GM23338 (cell line): ENCODE measurements at regions not wholly inside any gene's neighbourhood (a gene's known extent, or its start where the extent isn't known, plus 50 kb on each side); places are given as distances from the start of the nearest gene placed in this dataset.

ENCODE experiments used
- ATAC-seq: fragments of 200-7000 bp; cut with Tn5 transposase; 3 replicates; pipeline ENCODE4 v1.9.1; 2020
- DNase-seq: peaks from one replicate; pipeline ENCODE4 v3.0.0-alpha.2; 2015; ENCODE audit warnings: low spot score
- H2AFZ ChIP-seq: fragments of 200-600 bp; sonication (generic); 2 replicates; pipeline ENCODE4 v1.8.0; 2016; ENCODE audit warnings: antibody characterized with exemption, mild to moderate bottlenecking, moderate library complexity
- H3F3A ChIP-seq: fragments of 200-600 bp; sonication (generic); replicated peaks from 2 replicates; pipeline ENCODE4 v1.8.0; 2017; ENCODE audit warnings: antibody characterized with exemption, mixed run types, low read depth
- H3K27ac ChIP-seq: fragments of 200-600 bp; sonication (generic); 2 replicates; pipeline ENCODE4 v1.6.1; 2016; ENCODE audit warnings: low read depth
- H3K27me3 ChIP-seq: fragments of 200-600 bp; sonication (generic); 2 replicates; pipeline ENCODE4 v1.8.0; 2016; ENCODE audit warnings: mild to moderate bottlenecking, mixed run types, moderate library complexity; ENCODE audit not compliant: insufficient read depth
- H3K36me3 ChIP-seq: fragments of 200-600 bp; sonication (generic); 2 replicates; pipeline ENCODE4 v1.8.0; 2016; ENCODE audit warnings: mild to moderate bottlenecking; ENCODE audit not compliant: insufficient read depth
- H3K4me1 ChIP-seq: fragments of 200-600 bp; sonication (generic); 2 replicates; pipeline ENCODE4 v1.8.0; 2016; ENCODE audit warnings: mild to moderate bottlenecking, moderate library complexity; ENCODE audit not compliant: insufficient read depth
- H3K4me2 ChIP-seq: fragments of 200-600 bp; sonication (generic); 2 replicates; pipeline ENCODE4 v1.7.1; 2017; ENCODE audit warnings: mixed run types
- H3K4me3 ChIP-seq: fragments of 200-600 bp; sonication (generic); 2 replicates; pipeline ENCODE4 v1.6.1; 2016; ENCODE audit warnings: mixed run types
- H3K79me2 ChIP-seq: fragments of 200-600 bp; sonication (generic); replicated peaks from 2 replicates; pipeline ENCODE4 v1.8.0; 2017; ENCODE audit warnings: mild to moderate bottlenecking; ENCODE audit not compliant: insufficient read depth
- H3K9me2 ChIP-seq: fragments of 200-600 bp; sonication (generic); 2 replicates; pipeline ENCODE4 v1.8.0; 2017; ENCODE audit not compliant: insufficient read depth
- H4K20me1 ChIP-seq: fragments of 200-600 bp; sonication (generic); replicated peaks from 2 replicates; pipeline ENCODE4 v1.8.0; 2017; ENCODE audit warnings: mild to moderate bottlenecking; ENCODE audit not compliant: insufficient read depth
- H3K27ac Mint-ChIP-seq: 2 replicates; pipeline ENCODE4 v1.8.0; 2020; ENCODE audit warnings: inconsistent platforms, mild to moderate bottlenecking, moderate library complexity, mixed read lengths
- H3K27me3 Mint-ChIP-seq: 3 replicates; pipeline ENCODE4 v1.8.0; 2022; ENCODE audit warnings: low read depth, mild to moderate bottlenecking, moderate library complexity, mixed read lengths, inconsistent platforms; ENCODE audit not compliant: insufficient read depth, poor library complexity
- H3K36me3 Mint-ChIP-seq: 3 replicates; pipeline ENCODE4 v1.8.0; 2021; ENCODE audit warnings: low read depth, mild to moderate bottlenecking, inconsistent platforms, moderate library complexity, mixed read lengths
- H3K4me1 Mint-ChIP-seq: 3 replicates; pipeline ENCODE4 v1.8.0; 2020; ENCODE audit warnings: mild to moderate bottlenecking, inconsistent platforms, mixed read lengths
- H3K4me3 Mint-ChIP-seq: 3 replicates; pipeline ENCODE4 v1.8.0; 2021; ENCODE audit warnings: moderate library complexity, mild to moderate bottlenecking, inconsistent platforms, mixed read lengths
- H3K9me3 Mint-ChIP-seq: 3 replicates; pipeline ENCODE4 v1.8.0; 2020; ENCODE audit warnings: moderate library complexity, mild to moderate bottlenecking, inconsistent platforms, mixed read lengths
- CREB1 ChIP-seq: fragments of 250-450 bp; sonication (Bioruptor Pico); IDR thresholded peaks from 2 replicates; pipeline ENCODE4 v1.5.0; 2020; ENCODE audit warnings: low read depth, mild to moderate bottlenecking, moderate library complexity
- EZH2phosphoT487 ChIP-seq: fragments of 200-600 bp; sonication (generic); IDR thresholded peaks from one replicate; pipeline ENCODE4 v1.8.1; 2018; ENCODE audit warnings: antibody characterized with exemption; ENCODE audit not compliant: unreplicated experiment
- JUNB ChIP-seq: IDR thresholded peaks from one replicate; pipeline ENCODE4 v1.6.1; 2016; ENCODE audit warnings: antibody characterized with exemption; ENCODE audit not compliant: unreplicated experiment
- NANOG ChIP-seq: IDR thresholded peaks from 2 replicates; pipeline ENCODE4 v1.6.1; 2016; ENCODE audit warnings: antibody characterized with exemption, borderline replicate concordance
- POLR2AphosphoS5 ChIP-seq: IDR thresholded peaks from 2 replicates; pipeline ENCODE4 v1.6.1; 2016; ENCODE audit warnings: antibody characterized with exemption, low read depth
- ZNF331 ChIP-seq: fragments of 250-450 bp; sonication (Bioruptor Pico); IDR thresholded peaks from 2 replicates; pipeline ENCODE4 v1.5.0; 2020; ENCODE audit warnings: low read depth, mild to moderate bottlenecking, moderate library complexity
- ZNF462 ChIP-seq: fragments of 250-450 bp; sonication (Bioruptor Pico); IDR thresholded peaks from 2 replicates; pipeline ENCODE4 v1.5.0; 2020; ENCODE audit warnings: mild to moderate bottlenecking, moderate library complexity
- TF ChIP-seq, protein P1 (sequence below): IDR thresholded peaks from 2 replicates; pipeline ENCODE4 v1.6.1; 2016; ENCODE audit warnings: antibody characterized with exemption
- TF ChIP-seq, protein P2 (sequence below), 2 experiments: fragments of 200-600 bp in 1 of 2; sonication (generic) in 1 of 2; conservative IDR thresholded peaks; 2 replicates each; pipeline versions ENCODE4 v1.5.1 to v1.6.1; 2016 to 2017; ENCODE audit warnings: antibody characterized with exemption in 2 of 2, low read depth in 2 of 2, mild to moderate bottlenecking in 2 of 2, moderate library complexity in 1 of 2

GRCh38 chr1:81678779-81679178 lies 122.0 kb upstream of the ADGRL2 start:
- Histone ChIP-seq H2AFZ (0 out of 2 replicates have a peak overlapping the region, but pooled peaks have one; percentile 18), H3K27ac (no peak overlapping the region), H4K20me1 (no peaks in the 10 kb centered on the region), H3K4me2 (no peak overlapping the region), H3K4me1 (peaks cover 46% of the 10 kb centered on the region), H3F3A (no peaks in the 10 kb centered on the region), H3K27me3 (no peaks in the 10 kb centered on the region), H3K9me2 (0 out of 2 replicates have a peak, but pooled peaks cover 3% of the 10 kb centered on the region), H3K79me2 (no peaks in the 10 kb centered on the region), H3K4me3 (no peak overlapping the region), H3K36me3 (no peaks in the 10 kb centered on the region)
- ATAC-seq (no peak), DNase-seq (no peak)
- TF ChIP-seq ZNF331 (CRISPR knock-in tag) (no peak), CREB1 (CRISPR knock-in tag) (no peak), EZH2phosphoT487 (no peak), ZNF462 (CRISPR knock-in tag) (no peak), NANOG (no peak), JUNB (no peak), POLR2AphosphoS5 (no peak)
- TF ChIP-seq, protein P1, sequence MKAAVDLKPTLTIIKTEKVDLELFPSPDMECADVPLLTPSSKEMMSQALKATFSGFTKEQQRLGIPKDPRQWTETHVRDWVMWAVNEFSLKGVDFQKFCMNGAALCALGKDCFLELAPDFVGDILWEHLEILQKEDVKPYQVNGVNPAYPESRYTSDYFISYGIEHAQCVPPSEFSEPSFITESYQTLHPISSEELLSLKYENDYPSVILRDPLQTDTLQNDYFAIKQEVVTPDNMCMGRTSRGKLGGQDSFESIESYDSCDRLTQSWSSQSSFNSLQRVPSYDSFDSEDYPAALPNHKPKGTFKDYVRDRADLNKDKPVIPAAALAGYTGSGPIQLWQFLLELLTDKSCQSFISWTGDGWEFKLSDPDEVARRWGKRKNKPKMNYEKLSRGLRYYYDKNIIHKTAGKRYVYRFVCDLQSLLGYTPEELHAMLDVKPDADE, result no peak
- TF ChIP-seq, protein P2, sequence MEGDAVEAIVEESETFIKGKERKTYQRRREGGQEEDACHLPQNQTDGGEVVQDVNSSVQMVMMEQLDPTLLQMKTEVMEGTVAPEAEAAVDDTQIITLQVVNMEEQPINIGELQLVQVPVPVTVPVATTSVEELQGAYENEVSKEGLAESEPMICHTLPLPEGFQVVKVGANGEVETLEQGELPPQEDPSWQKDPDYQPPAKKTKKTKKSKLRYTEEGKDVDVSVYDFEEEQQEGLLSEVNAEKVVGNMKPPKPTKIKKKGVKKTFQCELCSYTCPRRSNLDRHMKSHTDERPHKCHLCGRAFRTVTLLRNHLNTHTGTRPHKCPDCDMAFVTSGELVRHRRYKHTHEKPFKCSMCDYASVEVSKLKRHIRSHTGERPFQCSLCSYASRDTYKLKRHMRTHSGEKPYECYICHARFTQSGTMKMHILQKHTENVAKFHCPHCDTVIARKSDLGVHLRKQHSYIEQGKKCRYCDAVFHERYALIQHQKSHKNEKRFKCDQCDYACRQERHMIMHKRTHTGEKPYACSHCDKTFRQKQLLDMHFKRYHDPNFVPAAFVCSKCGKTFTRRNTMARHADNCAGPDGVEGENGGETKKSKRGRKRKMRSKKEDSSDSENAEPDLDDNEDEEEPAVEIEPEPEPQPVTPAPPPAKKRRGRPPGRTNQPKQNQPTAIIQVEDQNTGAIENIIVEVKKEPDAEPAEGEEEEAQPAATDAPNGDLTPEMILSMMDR (conservative IDR thresholded peaks at IDR 0.05; ENCODE audit: low read depth in 2 of 2), result no peak
- H3K9me3 Mint-ChIP-seq, result peaks cover 3% of the 10 kb centered on the region; the same call in 2 of the 3 replicates
- H3K27ac Mint-ChIP-seq, result peak overlapping the region; percentile 11; the same call in 1 of the 2 replicates
- H3K36me3 Mint-ChIP-seq, result no peaks in the 10 kb centered on the region
- H3K27me3 Mint-ChIP-seq, result peaks cover 3% of the 10 kb centered on the region
- H3K4me1 Mint-ChIP-seq, result peaks cover 46% of the 10 kb centered on the region
- no peak overlapping the region for H3K4me3 Mint-ChIP-seq
